ENCODE measurements at regions not wholly inside any gene's neighbourhood (a gene's known extent, or its start where the extent isn't known, plus 50 kb on each side); places are given as distances from the start of the nearest gene placed in this dataset.

- TF ChIP-seq, protein P1, sequence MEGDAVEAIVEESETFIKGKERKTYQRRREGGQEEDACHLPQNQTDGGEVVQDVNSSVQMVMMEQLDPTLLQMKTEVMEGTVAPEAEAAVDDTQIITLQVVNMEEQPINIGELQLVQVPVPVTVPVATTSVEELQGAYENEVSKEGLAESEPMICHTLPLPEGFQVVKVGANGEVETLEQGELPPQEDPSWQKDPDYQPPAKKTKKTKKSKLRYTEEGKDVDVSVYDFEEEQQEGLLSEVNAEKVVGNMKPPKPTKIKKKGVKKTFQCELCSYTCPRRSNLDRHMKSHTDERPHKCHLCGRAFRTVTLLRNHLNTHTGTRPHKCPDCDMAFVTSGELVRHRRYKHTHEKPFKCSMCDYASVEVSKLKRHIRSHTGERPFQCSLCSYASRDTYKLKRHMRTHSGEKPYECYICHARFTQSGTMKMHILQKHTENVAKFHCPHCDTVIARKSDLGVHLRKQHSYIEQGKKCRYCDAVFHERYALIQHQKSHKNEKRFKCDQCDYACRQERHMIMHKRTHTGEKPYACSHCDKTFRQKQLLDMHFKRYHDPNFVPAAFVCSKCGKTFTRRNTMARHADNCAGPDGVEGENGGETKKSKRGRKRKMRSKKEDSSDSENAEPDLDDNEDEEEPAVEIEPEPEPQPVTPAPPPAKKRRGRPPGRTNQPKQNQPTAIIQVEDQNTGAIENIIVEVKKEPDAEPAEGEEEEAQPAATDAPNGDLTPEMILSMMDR (IDR thresholded peaks at IDR 0.05; ENCODE audit: insufficient read depth, low read length, missing control alignments): peak; percentile 31
- no peak overlapping the region for H3K4me3 ChIP-seq (ENCODE audit: low read depth, low read length)
- ChIA-PET CTCF (interaction anchor here (1.5 to 1.6 kb wide), 2 partner anchors 10 to 883 kb away, joined by 3 read pairs; no protein-coding TSS in a partner anchor), POLR2A (no interaction called here)
- DNase-seq (ENCODE audit: low read depth, low spot score): peak; percentile 1
Measured at GRCh38 chr3:144770915-144771351, 799.3 kb downstream of the DIPK2A start.

DNA sequence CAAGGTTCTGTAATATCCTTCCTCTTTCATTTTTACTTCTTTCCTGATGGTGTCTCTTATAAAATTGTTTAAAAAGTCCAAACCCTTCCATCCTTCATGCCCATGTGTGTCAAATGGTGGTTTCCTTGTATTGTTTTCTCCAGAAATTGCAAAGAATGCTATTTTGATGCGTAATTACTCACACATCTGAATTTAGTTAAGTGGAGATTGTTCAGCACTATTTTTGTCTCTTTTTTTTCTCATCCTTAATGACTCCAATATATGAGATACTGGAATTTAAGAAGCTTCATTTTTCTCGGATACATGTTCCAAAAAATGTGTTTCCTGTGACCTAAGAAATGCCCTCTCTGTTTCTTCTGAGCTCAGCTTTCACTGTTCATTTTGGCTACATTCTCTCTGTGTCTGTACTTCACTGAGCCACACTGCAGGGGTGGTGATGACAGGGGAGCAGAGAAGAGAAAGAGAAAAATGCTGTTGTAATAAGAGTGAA lies 799.8 kb downstream of the DIPK2A start:
- POLR2A ChIA-PET: no interaction called here
- CTCF ChIA-PET: interaction anchor here (1.5 to 1.6 kb wide), 2 partner anchors 10 to 883 kb away, joined by 3 read pairs; no protein-coding TSS in a partner anchor
- TF ChIP-seq, protein P1 (IDR thresholded peaks at IDR 0.05; ENCODE audit: insufficient read depth, low read length, missing control alignments): no peak
- no peak overlapping the region for H3K4me3 ChIP-seq (ENCODE audit: low read depth, low read length)
- no peak for DNase-seq (ENCODE audit: low read depth, low spot score)

DNA sequence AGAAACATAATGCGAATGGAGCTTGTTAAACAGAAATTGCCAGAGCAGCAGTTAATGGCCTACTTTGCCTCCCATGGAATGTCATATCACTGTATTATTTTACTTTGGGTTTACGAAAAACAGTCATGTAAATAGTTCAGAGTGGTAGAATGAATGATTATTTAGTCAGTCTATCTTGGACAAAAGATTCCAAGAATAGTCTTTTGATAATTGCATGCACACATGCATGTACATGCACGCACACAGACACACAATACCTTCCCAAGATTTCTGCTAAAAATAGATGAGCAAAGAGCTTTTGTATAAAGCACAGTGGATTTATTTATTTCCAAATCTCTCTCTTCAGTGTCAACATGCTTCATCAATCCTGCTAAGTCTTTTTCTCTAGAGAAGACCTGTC lies 800.7 kb downstream of the DIPK2A start:
- TF ChIP-seq, protein P1 (IDR thresholded peaks at IDR 0.05; ENCODE audit: insufficient read depth, low read length, missing control alignments): no peak
- DNase-seq (ENCODE audit: low read depth, low spot score): no peak
- POLR2A ChIA-PET: no interaction called here
- CTCF ChIA-PET: interaction anchor here (0.7 kb wide), 1 partner anchor 798 kb away, joined by 3 read pairs; no protein-coding TSS in a partner anchor
- H3K4me3 ChIP-seq (ENCODE audit: low read depth, low read length): no peak overlapping the region

GRCh38 chr3:144773350-144773749 lies 801.7 kb downstream of the DIPK2A start:
- no peak overlapping the region for H3K4me3 ChIP-seq (ENCODE audit: low read depth, low read length)
- POLR2A ChIA-PET: no interaction called here
- no peak for DNase-seq (ENCODE audit: low read depth, low spot score)
- CTCF ChIA-PET: interaction anchor here (0.7 kb wide), 1 partner anchor 799 kb away, joined by 3 read pairs; no protein-coding TSS in a partner anchor
- TF ChIP-seq, protein P1 (IDR thresholded peaks at IDR 0.05; ENCODE audit: insufficient read depth, low read length, missing control alignments): no peak

- H3K4me3 ChIP-seq (ENCODE audit: low read depth, low read length): no peak overlapping the region
- TF ChIP-seq, protein P1 (IDR thresholded peaks at IDR 0.05; ENCODE audit: insufficient read depth, low read length, missing control alignments): no peak
- CTCF ChIA-PET: no interaction called here
- DNase-seq (ENCODE audit: low read depth, low spot score): no peak
- POLR2A ChIA-PET: no interaction called here
Measured at GRCh38 chr3:144774897-144775296, 803.3 kb downstream of the DIPK2A start.

- POLR2A ChIA-PET: no interaction called here
- no peak for DNase-seq (ENCODE audit: low read depth, low spot score)
- TF ChIP-seq, protein P1 (IDR thresholded peaks at IDR 0.05; ENCODE audit: insufficient read depth, low read length, missing control alignments): no peak
- CTCF ChIA-PET: no interaction called here
- H3K4me3 ChIP-seq (ENCODE audit: low read depth, low read length): no peak overlapping the region
Measured at GRCh38 chr3:144775551-144775950, 803.9 kb downstream of the DIPK2A start.

All from AG04449 (cell line).